ENCODE measurements at regions not wholly inside any gene's neighbourhood (a gene's known extent, or its start where the extent isn't known, plus 50 kb on each side); places are given as distances from the start of the nearest gene placed in this dataset.

DNA sequence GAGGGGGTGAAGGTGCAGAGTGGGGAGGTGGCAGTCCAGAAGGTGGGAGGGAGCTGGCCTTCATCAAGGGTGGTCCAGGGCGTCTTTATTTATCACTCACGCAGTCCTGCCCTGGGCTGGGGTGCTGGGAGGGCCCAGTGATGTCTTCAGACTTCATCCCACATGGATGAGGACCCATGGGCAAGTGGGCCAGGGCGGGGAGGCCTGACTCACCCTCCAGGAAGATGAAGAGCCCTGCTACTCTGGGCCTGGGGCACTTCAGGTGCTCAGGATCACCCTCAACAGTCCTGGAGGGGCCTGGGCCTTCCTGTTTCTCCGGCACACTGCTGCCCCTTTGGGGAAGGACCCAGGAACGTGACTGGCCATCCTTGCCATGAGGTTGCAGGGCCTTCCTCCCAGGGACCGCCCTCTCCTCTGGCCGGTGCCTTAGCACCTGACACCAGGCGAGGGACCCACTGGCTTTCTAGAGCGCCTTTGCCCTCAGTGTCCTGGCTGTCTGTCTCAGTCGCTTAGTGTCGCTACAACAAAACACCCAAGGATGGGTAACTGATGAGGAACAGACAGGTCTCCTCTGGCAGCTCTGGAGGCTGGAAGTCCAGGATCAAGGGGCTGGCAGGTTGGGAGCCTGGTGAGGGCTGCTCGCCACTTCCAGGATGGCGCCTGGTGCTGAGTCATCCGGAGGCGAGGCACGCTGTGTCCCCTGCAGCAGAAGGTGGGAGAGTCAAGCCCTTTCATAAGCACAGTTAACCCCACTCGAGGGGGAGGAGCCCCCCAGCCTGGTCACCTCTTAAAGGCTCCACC, 57.8 kb upstream of the HS6ST1 start:
- Histone ChIP-seq H4K20me1 (ENCODE audit: insufficient read depth, low read length) (no peaks in the 10 kb centered on the region), H3K9me3 (ENCODE audit: low read depth, low read length) (no peaks in the 10 kb centered on the region), H3K4me2 (ENCODE audit: insufficient read depth, low read length) (no peak overlapping the region), H3K79me2 (ENCODE audit: insufficient read depth, low read length) (no peaks in the 10 kb centered on the region), H3K36me3 (ENCODE audit: insufficient read depth, low read length) (no peaks in the 10 kb centered on the region), H3K4me3 (ENCODE audit: insufficient read depth, low read length) (no peak overlapping the region), H2AFZ (ENCODE audit: low read length) (no peak overlapping the region), H3K27ac (ENCODE audit: low read depth, low read length) (no peak overlapping the region), H3K27me3 (ENCODE audit: insufficient read depth, low read length) (no peaks in the 10 kb centered on the region), H3K4me1 (ENCODE audit: insufficient read depth, low read length) (no peaks in the 10 kb centered on the region)
- DNase-seq (ENCODE audit: insufficient read length, low spot score, missing footprints), result peak; percentile 83
- TF ChIP-seq, protein P1, sequence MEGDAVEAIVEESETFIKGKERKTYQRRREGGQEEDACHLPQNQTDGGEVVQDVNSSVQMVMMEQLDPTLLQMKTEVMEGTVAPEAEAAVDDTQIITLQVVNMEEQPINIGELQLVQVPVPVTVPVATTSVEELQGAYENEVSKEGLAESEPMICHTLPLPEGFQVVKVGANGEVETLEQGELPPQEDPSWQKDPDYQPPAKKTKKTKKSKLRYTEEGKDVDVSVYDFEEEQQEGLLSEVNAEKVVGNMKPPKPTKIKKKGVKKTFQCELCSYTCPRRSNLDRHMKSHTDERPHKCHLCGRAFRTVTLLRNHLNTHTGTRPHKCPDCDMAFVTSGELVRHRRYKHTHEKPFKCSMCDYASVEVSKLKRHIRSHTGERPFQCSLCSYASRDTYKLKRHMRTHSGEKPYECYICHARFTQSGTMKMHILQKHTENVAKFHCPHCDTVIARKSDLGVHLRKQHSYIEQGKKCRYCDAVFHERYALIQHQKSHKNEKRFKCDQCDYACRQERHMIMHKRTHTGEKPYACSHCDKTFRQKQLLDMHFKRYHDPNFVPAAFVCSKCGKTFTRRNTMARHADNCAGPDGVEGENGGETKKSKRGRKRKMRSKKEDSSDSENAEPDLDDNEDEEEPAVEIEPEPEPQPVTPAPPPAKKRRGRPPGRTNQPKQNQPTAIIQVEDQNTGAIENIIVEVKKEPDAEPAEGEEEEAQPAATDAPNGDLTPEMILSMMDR (IDR thresholded peaks at IDR 0.05; ENCODE audit: extremely low read depth, low read depth, low read length), result no peak

DNA sequence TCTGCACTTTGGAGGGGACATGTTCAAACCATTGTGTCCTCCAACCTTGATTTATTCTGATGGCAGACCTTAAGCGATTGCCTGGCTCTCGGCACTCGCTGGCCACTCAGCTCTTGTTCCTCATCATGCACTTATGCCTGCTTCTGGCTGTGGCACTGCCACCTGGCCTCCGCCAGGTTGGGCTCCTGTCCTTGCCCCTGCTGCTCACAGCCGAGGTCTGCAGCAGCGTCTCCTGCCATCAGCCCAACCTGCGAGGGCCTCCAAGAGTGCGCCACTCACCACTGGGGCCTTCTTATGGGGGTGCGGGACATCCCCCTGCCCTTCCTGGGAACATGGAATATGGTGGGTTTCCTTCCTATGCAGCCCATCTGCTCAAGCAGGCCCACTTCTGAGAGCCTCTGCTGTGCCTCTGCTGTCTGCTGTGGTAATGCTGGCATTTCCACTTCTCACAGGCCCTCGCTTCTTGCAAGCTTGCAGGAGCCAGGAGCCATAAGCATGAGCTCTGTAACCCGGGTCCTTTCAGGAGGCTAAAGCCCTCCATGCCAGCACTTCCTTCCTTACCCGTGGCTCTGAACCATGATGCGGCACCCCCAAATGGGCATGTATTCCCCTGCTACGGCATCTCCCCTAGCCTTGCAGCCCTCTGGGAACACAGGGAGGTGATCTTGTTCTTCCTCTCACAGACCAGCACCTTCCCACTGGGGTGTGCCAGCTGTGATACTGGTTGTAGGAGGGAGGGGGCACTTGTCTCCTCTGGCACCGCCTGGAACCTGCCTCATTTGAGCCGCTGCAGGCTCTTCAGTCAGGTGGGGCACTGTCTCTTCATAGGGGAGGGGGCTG, 58.6 kb upstream of the HS6ST1 start:
- no peaks in the 10 kb centered on the region for H3K36me3 ChIP-seq (ENCODE audit: insufficient read depth, low read length)
- H3K27ac ChIP-seq (ENCODE audit: low read depth, low read length), result no peak overlapping the region
- H2AFZ ChIP-seq (ENCODE audit: low read length), result no peak overlapping the region
- no peaks in the 10 kb centered on the region for H4K20me1 ChIP-seq (ENCODE audit: insufficient read depth, low read length)
- no peak overlapping the region for H3K4me3 ChIP-seq (ENCODE audit: insufficient read depth, low read length)
- no peaks in the 10 kb centered on the region for H3K79me2 ChIP-seq (ENCODE audit: insufficient read depth, low read length)
- H3K27me3 ChIP-seq (ENCODE audit: insufficient read depth, low read length), result no peaks in the 10 kb centered on the region
- no peaks in the 10 kb centered on the region for H3K9me3 ChIP-seq (ENCODE audit: low read depth, low read length)
- DNase-seq (ENCODE audit: insufficient read length, low spot score, missing footprints), result peak; percentile 73
- no peak overlapping the region for H3K4me2 ChIP-seq (ENCODE audit: insufficient read depth, low read length)
- no peaks in the 10 kb centered on the region for H3K4me1 ChIP-seq (ENCODE audit: insufficient read depth, low read length)
- TF ChIP-seq, protein P1 (IDR thresholded peaks at IDR 0.05; ENCODE audit: extremely low read depth, low read depth, low read length), result no peak

DNA sequence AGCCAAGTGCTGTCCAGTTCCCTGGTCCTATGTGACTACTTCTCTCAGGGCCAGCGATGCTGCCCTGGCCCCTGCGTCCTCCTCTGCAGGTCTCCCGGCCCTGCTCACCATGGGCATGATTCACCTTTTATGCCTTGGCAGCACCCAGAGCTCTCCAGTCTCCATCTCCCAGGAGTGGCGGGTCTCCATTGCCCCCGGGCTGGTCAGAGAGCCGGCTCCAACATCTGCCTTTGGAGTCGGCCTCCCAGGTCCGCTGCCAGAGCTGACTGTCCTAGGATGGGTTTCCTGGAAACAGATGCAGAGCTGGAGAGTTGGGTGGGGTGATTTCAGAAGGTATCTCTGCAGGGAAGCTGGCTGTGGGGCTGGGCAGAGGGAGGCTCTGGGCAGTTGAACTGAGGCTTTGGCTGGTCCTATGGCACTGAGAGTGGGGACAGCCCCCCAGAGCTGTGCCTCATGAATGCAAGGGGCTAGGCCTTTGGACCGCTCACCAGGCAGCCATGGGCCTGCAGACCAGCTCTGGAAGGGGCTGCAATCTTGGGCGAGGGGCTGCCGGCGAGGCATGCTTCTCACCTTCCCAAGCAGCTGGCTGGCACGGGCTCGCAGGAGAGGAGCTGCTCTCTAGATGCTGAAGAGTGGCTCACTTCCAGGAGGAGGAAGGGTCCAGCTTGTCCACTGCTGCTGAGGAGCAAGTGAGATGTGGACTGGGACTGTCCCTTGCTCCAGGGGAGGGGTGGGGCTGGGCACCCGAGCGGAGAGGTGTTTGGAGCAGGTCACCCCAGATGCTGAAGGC, 59.8 kb upstream of the HS6ST1 start:
- H3K4me2 ChIP-seq (ENCODE audit: insufficient read depth, low read length), result peak overlapping the region; percentile 43
- no peaks in the 10 kb centered on the region for H3K79me2 ChIP-seq (ENCODE audit: insufficient read depth, low read length)
- H3K36me3 ChIP-seq (ENCODE audit: insufficient read depth, low read length), result no peaks in the 10 kb centered on the region
- TF ChIP-seq, protein P1 (IDR thresholded peaks at IDR 0.05; ENCODE audit: extremely low read depth, low read depth, low read length), result no peak
- H3K4me3 ChIP-seq (ENCODE audit: insufficient read depth, low read length), result no peak overlapping the region
- H4K20me1 ChIP-seq (ENCODE audit: insufficient read depth, low read length), result no peaks in the 10 kb centered on the region
- H3K27me3 ChIP-seq (ENCODE audit: insufficient read depth, low read length), result no peaks in the 10 kb centered on the region
- H2AFZ ChIP-seq (ENCODE audit: low read length), result peak overlapping the region; percentile 65
- no peak overlapping the region for H3K27ac ChIP-seq (ENCODE audit: low read depth, low read length)
- DNase-seq (ENCODE audit: insufficient read length, low spot score, missing footprints), result peak; percentile 87
- H3K9me3 ChIP-seq (ENCODE audit: low read depth, low read length), result no peaks in the 10 kb centered on the region
- no peaks in the 10 kb centered on the region for H3K4me1 ChIP-seq (ENCODE audit: insufficient read depth, low read length)
